Suprapubic skin (tissue), 4 donors: ENCODE measurements at regions not wholly inside any gene's neighbourhood (a gene's known extent, or its start where the extent isn't known, plus 50 kb on each side); places are given as distances from the start of the nearest gene placed in this dataset.

Experiments used
- CTCF ChIP-seq, 2 donors: fragments of 200-600 bp in 1 of 2; fragments of 450-650 bp in 1 of 2; sonication (generic) in 1 of 2; IDR thresholded peaks; one replicate each; pipeline ENCODE4 v1.5.1; 2016 to 2019; ENCODE audit warnings: antibody characterized with exemption in 2 of 2, mild to moderate bottlenecking in 1 of 2, moderate library complexity in 1 of 2
- EP300 ChIP-seq: sonication (generic); formaldehyde crosslinking; IDR thresholded peaks from one replicate; pipeline ENCODE4 v1.6.1; 2017; ENCODE audit warnings: antibody characterized with exemption
- POLR2A ChIP-seq, 2 donors: fragments of 450-650 bp; IDR thresholded peaks; one replicate each; pipeline ENCODE4 v1.6.1; 2017; ENCODE audit warnings: antibody characterized with exemption in 2 of 2, mild to moderate bottlenecking in 2 of 2, moderate library complexity in 2 of 2
- POLR2AphosphoS5 ChIP-seq, 3 donors: sonication (generic); formaldehyde crosslinking; IDR thresholded peaks; one replicate each; pipeline ENCODE4 v1.6.1; 2017; ENCODE audit warnings: antibody characterized with exemption in 3 of 3

GRCh38 chr14:39755269-39755878 is 323.1 kb upstream of the FBXO33 start:
- TF ChIP-seq POLR2A (IDR thresholded peaks at IDR 0.05) (no peak), EP300 (no peak), CTCF (IDR thresholded peaks at IDR 0.05) (no peak), POLR2AphosphoS5 (IDR thresholded peaks at IDR 0.05) (no peak)
